K562 (cell line): ENCODE measurements at regions not wholly inside any gene's neighbourhood (a gene's known extent, or its start where the extent isn't known, plus 50 kb on each side); places are given as distances from the start of the nearest gene placed in this dataset.

Experiments
- ATAC-seq: fragments of 200-7000 bp; cut with Tn5 transposase; 3 replicates; pipeline ENCODE4 v1.9.1; 2020; ENCODE audit warnings: moderate library complexity
- BruUV-seq: library from RNA; stranded (reverse); fragments of 400-500 nt; replicated peaks from 2 replicates; lab custom pipeline; 2021; lab: Mats Ljungman, UMichigan
- CTCF ChIA-PET: fragments of 300-600 bp; formaldehyde crosslinking; extraction: SDS; loops from one replicate; lab custom pipeline; 2021; ENCODE audit warnings: low intra/inter-chr PET ratio; lab: Yijun Ruan, JAX
- POLR2A ChIA-PET: fragments of 300-600, 350-650 bp; sonication (Branson Sonifier 250); formaldehyde crosslinking; extraction: SDS; loops from one replicate; lab custom pipeline; 2021; ENCODE audit warnings: antibody characterized with exemption, inconsistent platforms; lab: Yijun Ruan, JAX
- DNase-seq, 4 experiments: peaks; one replicate each; pipeline versions ENCODE4 v3.0.0 to v3.0.0-alpha.2; 2011 to 2018; ENCODE audit warnings: low spot score in 3 of 4, mixed read lengths in 3 of 4; ENCODE audit errors: extremely low read depth in 1 of 4
- FAIRE-seq: peaks from 2 replicates; lab custom pipeline; 2011; peaks lifted over from hg19 to GRCh38; lab: Jason Lieb, UNC
- H2AFZ ChIP-seq: 2 replicates; pipeline ENCODE4 v1.6.0; 2011; ENCODE audit warnings: low read depth, low read length, control low read depth, inconsistent platforms
- H3K27ac ChIP-seq: fragments of 200-600 bp; 3 replicates; pipeline ENCODE4 v1.8.0; 2011; ENCODE audit warnings: low read depth, mild to moderate bottlenecking, control low read depth, inconsistent platforms, low read length, moderate library complexity, mixed read lengths; ENCODE audit errors: extremely low read depth
- H3K27me3 ChIP-seq, 2 experiments: fragments of 300-600 bp in 1 of 2; 2 replicates in 1 of 2; 3 replicates in 1 of 2; pipeline versions ENCODE4 v1.6.0 to v1.8.0; 2011; ENCODE audit warnings: inconsistent platforms in 2 of 2, low read length in 2 of 2, mild to moderate bottlenecking in 1 of 2, mixed read lengths in 1 of 2, moderate library complexity in 1 of 2; ENCODE audit not compliant: control insufficient read depth in 2 of 2, insufficient read depth in 2 of 2
- H3K36me3 ChIP-seq: fragments of 300-600 bp; 3 replicates; pipeline ENCODE4 v1.8.0; 2011; ENCODE audit warnings: mild to moderate bottlenecking, low read length, inconsistent platforms; ENCODE audit not compliant: control insufficient read depth, insufficient read depth
- H3K4me1 ChIP-seq, 2 experiments: fragments of 200-600 bp in 1 of 2; replicated peaks in 1 of 2; 2 replicates in 1 of 2; 3 replicates in 1 of 2; pipeline versions ENCODE4 v1.5.1 to v1.8.0; 2011; ENCODE audit warnings: inconsistent platforms in 2 of 2, low read length in 2 of 2, mild to moderate bottlenecking in 1 of 2, mixed read lengths in 1 of 2, moderate library complexity in 1 of 2; ENCODE audit not compliant: control insufficient read depth in 2 of 2, insufficient read depth in 2 of 2
- H3K4me2 ChIP-seq: 2 replicates; pipeline ENCODE4 v1.6.1; 2011; ENCODE audit warnings: low read length, control low read depth, inconsistent platforms, mixed read lengths; ENCODE audit not compliant: insufficient read depth
- H3K4me3 ChIP-seq: fragments of 200-600 bp; sonication (generic), shearing (Covaris generic); 2 replicates; pipeline ENCODE4 v1.5.1; 2016; ENCODE audit warnings: control low read depth, inconsistent platforms
- H3K79me2 ChIP-seq: fragments of 200-600 bp; 3 replicates; pipeline ENCODE4 v1.8.0; 2011; ENCODE audit warnings: low read length, inconsistent platforms; ENCODE audit not compliant: control insufficient read depth, insufficient read depth
- H3K9ac ChIP-seq, 2 experiments: 2 replicates each; pipeline versions ENCODE4 v1.6.0 to v1.6.1; 2011; ENCODE audit warnings: low read depth in 2 of 2, low read length in 2 of 2, control low read depth in 1 of 2, inconsistent platforms in 1 of 2, mild to moderate bottlenecking in 1 of 2, mixed read lengths in 1 of 2; ENCODE audit not compliant: insufficient read depth in 1 of 2
- H3K9me1 ChIP-seq: one replicate; pipeline ENCODE4 v1.6.0; 2011; ENCODE audit warnings: inconsistent platforms, mild to moderate bottlenecking, low read length, moderate library complexity; ENCODE audit not compliant: control insufficient read depth, insufficient read depth
- H3K9me3 ChIP-seq: replicated peaks from 2 replicates; pipeline ENCODE4 v1.5.1; 2011; ENCODE audit warnings: low read depth, low read length, inconsistent platforms; ENCODE audit not compliant: control insufficient read depth, insufficient read depth
- H4K20me1 ChIP-seq: replicated peaks from 2 replicates; pipeline ENCODE4 v1.6.1; 2011; ENCODE audit warnings: low read length, inconsistent platforms, mixed read lengths; ENCODE audit not compliant: control insufficient read depth, insufficient read depth
- CBFA2T2 ChIP-seq: fragments of 450-650 bp; conservative IDR thresholded peaks from 2 replicates; pipeline ENCODE4 v1.6.1; 2017; ENCODE audit warnings: mild to moderate bottlenecking
- CSDE1 ChIP-seq, 2 experiments: fragments of 450-650 bp; IDR thresholded peaks; 2 replicates each; pipeline ENCODE4 v1.6.1; 2016; ENCODE audit warnings: mild to moderate bottlenecking in 1 of 2
- GATAD2A ChIP-seq: fragments of 450-650 bp; IDR thresholded peaks from 2 replicates; pipeline ENCODE4 v1.6.1; 2017
- HDAC6 ChIP-seq: IDR thresholded peaks from 2 replicates; pipeline ENCODE4 v1.6.1; 2012; ENCODE audit warnings: low read depth, mild to moderate bottlenecking, control low read depth, inconsistent platforms, low read length, moderate library complexity
- HMGN3 ChIP-seq: IDR thresholded peaks from 2 replicates; pipeline ENCODE4 v1.6.1; 2011; ENCODE audit warnings: borderline replicate concordance, low read depth, mild to moderate bottlenecking, mixed read lengths, low read length; ENCODE audit not compliant: insufficient read length; ENCODE audit errors: extremely low read depth
- NFIX ChIP-seq: fragments of 250-450 bp; sonication (Bioruptor Pico); IDR thresholded peaks from 2 replicates; pipeline ENCODE4 v1.4.0; 2020; ENCODE audit warnings: low read depth, mild to moderate bottlenecking, moderate library complexity
- RFX1 ChIP-seq: fragments of 450-650 bp; IDR thresholded peaks from 2 replicates; pipeline ENCODE4 v1.6.1; 2016; ENCODE audit warnings: mild to moderate bottlenecking, moderate library complexity
- SIN3A ChIP-seq, 2 experiments: fragments of 150-350 bp in 1 of 2; IDR thresholded peaks; 2 replicates each; pipeline ENCODE4 v1.6.1; 2011 to 2016; ENCODE audit warnings: borderline replicate concordance in 2 of 2, low read depth in 2 of 2, low read length in 2 of 2, mild to moderate bottlenecking in 2 of 2, moderate library complexity in 2 of 2; ENCODE audit not compliant: control insufficient read depth in 1 of 2
- TAF15 ChIP-seq: fragments of 200-400 bp; formaldehyde crosslinking; IDR thresholded peaks from 2 replicates; pipeline ENCODE4 v1.6.1; 2017; ENCODE audit warnings: mild to moderate bottlenecking, low read depth, low read length, moderate library complexity
- THRB ChIP-seq: fragments of 450-650 bp; formaldehyde crosslinking; conservative IDR thresholded peaks from 2 replicates; pipeline ENCODE4 v1.4.0; 2022; ENCODE audit warnings: mild to moderate bottlenecking, missing genetic modification characterization
- ZBTB11 ChIP-seq, 3 experiments: fragments of 200-800 bp in 1 of 3; fragments of 250-450 bp in 1 of 3; fragments of 450-650 bp in 1 of 3; sonication (Bioruptor Pico) in 1 of 3; sonication (Bioruptor generic) in 1 of 3; formaldehyde crosslinking in 1 of 3; IDR thresholded peaks; 2 replicates each; pipeline versions ENCODE4 v1.6.1 to v1.8.0; 2016 to 2022; ENCODE audit warnings: mild to moderate bottlenecking in 2 of 3, missing genetic modification characterization in 2 of 3, missing compliant biosample characterization in 1 of 3, moderate library complexity in 1 of 3
- ZHX1 ChIP-seq: fragments of 150-350 bp; conservative IDR thresholded peaks from 2 replicates; pipeline ENCODE4 v1.6.1; 2014; ENCODE audit warnings: low read length
- ZNF124 ChIP-seq: sonication (generic); formaldehyde crosslinking; IDR thresholded peaks from 2 replicates; pipeline ENCODE4 v1.8.1; 2022; ENCODE audit warnings: missing genetic modification reagents
- ZNF146 ChIP-seq: IDR thresholded peaks from one replicate; pipeline ENCODE4 v1.6.1; 2018; ENCODE audit warnings: missing compliant biosample characterization; ENCODE audit not compliant: unreplicated experiment
- ZNF655 ChIP-seq: fragments of 250-450 bp; sonication (Bioruptor Pico); IDR thresholded peaks from 2 replicates; pipeline ENCODE4 v1.5.0; 2021
- WGBS: fragments of 100-300 bp; shearing (Covaris generic); methylation state at CpG from one replicate; pipeline ENCODE4 v1.1.6; 2016; ENCODE audit warnings: low coverage, mixed read lengths; ENCODE audit not compliant: insufficient coverage; ENCODE audit errors: missing lambda C conversion rate; 5-methylcytosine and 5-hydroxymethylcytosine counted together
- in situ Hi-C: fragments of 300-500 bp; cut with MboI; formaldehyde crosslinking; loops from 4 replicates; pipeline ENCODE4 v1.15.0; 2018; ENCODE audit warnings: inconsistent platforms, mixed read lengths
- intact Hi-C: fragments of 100-400 bp; cut with micrococcal nuclease; formaldehyde crosslinking; loops from 2 replicates; pipeline ENCODE4 v1.14.2; 2022

GRCh38 chr15:95860406-95860805 is 470.1 kb upstream of the NR2F2 start:
- no peaks in the 10 kb centered on the region for H3K79me2 ChIP-seq
- no peak overlapping the region for H3K4me2 ChIP-seq
- no peak overlapping the region for H3K4me3 ChIP-seq
- WGBS: 57% methylated on average over 1 of the region's 1 CpG
- H3K9ac ChIP-seq: no peak overlapping the region
- H4K20me1 ChIP-seq: no peaks in the 10 kb centered on the region
- H3K9me3 ChIP-seq: no peaks in the 10 kb centered on the region
- H3K9me1 ChIP-seq: no peaks in the 10 kb centered on the region
- FAIRE-seq: no peak
- BruUV-seq: no TSS peak
- in situ Hi-C loops: no loop called here
- no peaks in the 10 kb centered on the region for H3K36me3 ChIP-seq
- ChIA-PET POLR2A (no interaction called here), CTCF (no interaction called here)
- no peak for DNase-seq
- peaks cover 0 to 4% of the 10 kb centered on the region in 2 experiments; a peak in 2 of 5 replicates for H3K4me1 ChIP-seq
- no peak overlapping the region for H3K27ac ChIP-seq
- no peak overlapping the region for H2AFZ ChIP-seq
- TF ChIP-seq TAF15: no peak
- TF ChIP-seq ZBTB11 (CRISPR knock-in tag; IDR thresholded peaks at IDR 0.05): no peak
- TF ChIP-seq HMGN3: no peak
- TF ChIP-seq THRB: no peak
- no peak for TF ChIP-seq ZNF655 (CRISPR knock-in tag)
- no peak for TF ChIP-seq CSDE1 (IDR thresholded peaks at IDR 0.05)
- TF ChIP-seq ZHX1: no peak
- TF ChIP-seq SIN3A (IDR thresholded peaks at IDR 0.05; ENCODE audit: borderline replicate concordance in 2 of 2, control insufficient read depth in 1 of 2, low read depth in 2 of 2, low read length in 2 of 2): no peak
- TF ChIP-seq NFIX (CRISPR knock-in tag): no peak
- TF ChIP-seq RFX1: no peak
- TF ChIP-seq CBFA2T2: no peak
- no peak for TF ChIP-seq GATAD2A
- TF ChIP-seq ZNF146: no peak
- TF ChIP-seq HDAC6: no peak
- no peak for TF ChIP-seq ZNF124 (CRISPR knock-in tag)
- intact Hi-C loops: no loop called here
- H3K27me3 ChIP-seq: no peaks in the 10 kb centered on the region
- ATAC-seq: no peak
